NCI-H774 (cell line): ENCODE measurements at regions not wholly inside any gene's neighbourhood (a gene's known extent, or its start where the extent isn't known, plus 50 kb on each side); places are given as distances from the start of the nearest gene placed in this dataset.

Experiments
- DNase-seq: peaks from one replicate; lab custom pipeline; 2025; lab: John Stamatoyannopoulos, UW

- no peak for DNase-seq
These were observed 168.5 kb upstream of the IRF2BP2 start for GRCh38 chr1:234778221-234779159.

- no peak for DNase-seq
These were observed 167.9 kb upstream of the IRF2BP2 start for GRCh38 chr1:234777856-234778220.

GRCh38 chr1:234776876-234777855 is 167.2 kb upstream of the IRF2BP2 start:
- DNase-seq: no peak

- DNase-seq: no peak
These were observed 166.4 kb upstream of the IRF2BP2 start for GRCh38 chr1:234776256-234776875.

- no peak for DNase-seq
These were observed 165.7 kb upstream of the IRF2BP2 start for GRCh38 chr1:234775477-234776246.

GRCh38 chr1:234774971-234775370 is 165.0 kb upstream of the IRF2BP2 start:
- no peak for DNase-seq

GRCh38 chr1:234773936-234774677 is 164.1 kb upstream of the IRF2BP2 start:
- DNase-seq: no peak

GRCh38 chr1:234772345-234773147 is 162.6 kb upstream of the IRF2BP2 start:
- DNase-seq: no peak

GRCh38 chr1:234771642-234772344 is 161.8 kb upstream of the IRF2BP2 start:
- DNase-seq: no peak

GRCh38 chr1:234770924-234771540 is 161.1 kb upstream of the IRF2BP2 start:
- no peak for DNase-seq

- DNase-seq: no peak
These were observed 160.2 kb upstream of the IRF2BP2 start for GRCh38 chr1:234769986-234770795.

GRCh38 chr1:234769284-234769985 is 159.5 kb upstream of the IRF2BP2 start:
- no peak for DNase-seq

GRCh38 chr1:234768569-234769283 is 158.7 kb upstream of the IRF2BP2 start:
- no peak for DNase-seq

- no peak for DNase-seq
These were observed 158.2 kb upstream of the IRF2BP2 start for GRCh38 chr1:234768171-234768568.

GRCh38 chr1:234765672-234766071 is 155.7 kb upstream of the IRF2BP2 start:
- no peak for DNase-seq

GRCh38 chr1:234765181-234765580 is 155.2 kb upstream of the IRF2BP2 start:
- DNase-seq: no peak

GRCh38 chr1:234763910-234764309 is 153.9 kb upstream of the IRF2BP2 start:
- DNase-seq: no peak
